ENCODE measurements at regions not wholly inside any gene's neighbourhood (a gene's known extent, or its start where the extent isn't known, plus 50 kb on each side); places are given as distances from the start of the nearest gene placed in this dataset.

GRCh38 chr2:51579412-51579811 lies 547.5 kb upstream of the NRXN1 start:
- no peak for DNase-seq

GRCh38 chr2:51575181-51575580 lies 543.2 kb upstream of the NRXN1 start:
- no peak for DNase-seq

GRCh38 chr2:51559026-51559425 lies 527.1 kb upstream of the NRXN1 start:
- DNase-seq, result no peak

GRCh38 chr2:51553476-51553875 lies 521.5 kb upstream of the NRXN1 start:
- DNase-seq, result peak; percentile 54

GRCh38 chr2:51535763-51536162 lies 503.8 kb upstream of the NRXN1 start:
- no peak for DNase-seq

GRCh38 chr2:51534166-51534565 lies 502.2 kb upstream of the NRXN1 start:
- DNase-seq, result no peak

- no peak for DNase-seq
Measured at GRCh38 chr2:51528156-51528555, 496.2 kb upstream of the NRXN1 start.

- no peak for DNase-seq
Measured at GRCh38 chr2:51526766-51527165, 494.8 kb upstream of the NRXN1 start.

- peak; percentile 18 for DNase-seq
Measured at GRCh38 chr2:51516667-51517066, 484.7 kb upstream of the NRXN1 start.

- no peak for DNase-seq
Measured at GRCh38 chr2:51511002-51511401, 479.1 kb upstream of the NRXN1 start.

- DNase-seq, result no peak
Measured at GRCh38 chr2:51510303-51510702, 478.4 kb upstream of the NRXN1 start.

- no peak for DNase-seq
Measured at GRCh38 chr2:51505533-51505932, 473.6 kb upstream of the NRXN1 start.

GRCh38 chr2:51490576-51491234 lies 458.8 kb upstream of the NRXN1 start:
- DNase-seq, result no peak

GRCh38 chr2:51484605-51485004 lies 452.7 kb upstream of the NRXN1 start:
- DNase-seq, result no peak

- DNase-seq, result no peak
Measured at GRCh38 chr2:51483720-51484119, 451.8 kb upstream of the NRXN1 start.

- DNase-seq, result no peak
Measured at GRCh38 chr2:51472783-51473182, 440.9 kb upstream of the NRXN1 start.

- no peak for DNase-seq
Measured at GRCh38 chr2:51472300-51472699, 440.4 kb upstream of the NRXN1 start.

- DNase-seq, result no peak
Measured at GRCh38 chr2:51469102-51469501, 437.2 kb upstream of the NRXN1 start.

GRCh38 chr2:51465326-51465725 lies 433.4 kb upstream of the NRXN1 start:
- no peak for DNase-seq

GRCh38 chr2:51454177-51454576 lies 422.2 kb upstream of the NRXN1 start:
- DNase-seq, result no peak

- no peak for DNase-seq
Measured at GRCh38 chr2:51448911-51449310, 417.0 kb upstream of the NRXN1 start.

GRCh38 chr2:51441786-51442185 lies 409.9 kb upstream of the NRXN1 start:
- DNase-seq, result no peak

- DNase-seq, result peak; percentile 6
Measured at GRCh38 chr2:51424418-51424817, 392.5 kb upstream of the NRXN1 start.

- DNase-seq, result no peak
Measured at GRCh38 chr2:51420511-51420910, 388.6 kb upstream of the NRXN1 start.

GRCh38 chr2:51413726-51414125 lies 381.8 kb upstream of the NRXN1 start:
- peak; percentile 27 for DNase-seq
